Tibial nerve (tissue), 4 donors: ENCODE measurements at regions not wholly inside any gene's neighbourhood (a gene's known extent, or its start where the extent isn't known, plus 50 kb on each side); places are given as distances from the start of the nearest gene placed in this dataset.

Experiments used
- EP300 ChIP-seq, 2 donors: sonication (generic); formaldehyde crosslinking; IDR thresholded peaks; one replicate each; pipeline ENCODE4 v1.6.1; 2017; ENCODE audit warnings: antibody characterized with exemption in 2 of 2, mild to moderate bottlenecking in 1 of 2
- POLR2A ChIP-seq, 2 donors: fragments of 450-650 bp; IDR thresholded peaks; one replicate each; pipeline ENCODE4 v1.6.1; 2017; ENCODE audit warnings: antibody characterized with exemption in 2 of 2, mild to moderate bottlenecking in 2 of 2, moderate library complexity in 2 of 2
- TF ChIP-seq, protein P1 (sequence below), 5 experiments: fragments of 200-600 bp in 3 of 5; fragments of 450-650 bp in 2 of 5; sonication (generic) in 3 of 5; IDR thresholded peaks; one replicate each; pipeline ENCODE4 v1.5.1; 2016 to 2019; ENCODE audit warnings: antibody characterized with exemption in 5 of 5, mild to moderate bottlenecking in 3 of 5, moderate library complexity in 2 of 5

DNA sequence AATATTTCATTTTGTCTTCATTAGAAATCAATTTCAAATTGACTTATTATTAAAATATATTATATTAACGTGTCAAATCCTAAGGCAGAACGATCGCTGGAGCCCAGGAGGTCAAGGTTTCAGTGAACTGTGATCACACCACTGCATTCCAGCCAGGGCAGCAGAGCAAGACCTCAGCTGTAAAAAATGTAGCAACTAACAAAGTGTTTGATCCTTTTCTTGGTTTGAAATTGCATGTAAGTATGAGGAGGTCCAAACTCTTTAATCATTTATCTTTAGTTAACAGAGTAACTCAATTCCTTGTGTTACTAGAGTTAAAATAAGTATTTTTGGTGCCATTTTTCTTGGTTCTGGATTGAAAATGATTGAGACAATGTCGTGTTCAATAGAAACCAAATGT, 1033.9 kb downstream of the NLGN4X start:
- TF ChIP-seq, protein P1, sequence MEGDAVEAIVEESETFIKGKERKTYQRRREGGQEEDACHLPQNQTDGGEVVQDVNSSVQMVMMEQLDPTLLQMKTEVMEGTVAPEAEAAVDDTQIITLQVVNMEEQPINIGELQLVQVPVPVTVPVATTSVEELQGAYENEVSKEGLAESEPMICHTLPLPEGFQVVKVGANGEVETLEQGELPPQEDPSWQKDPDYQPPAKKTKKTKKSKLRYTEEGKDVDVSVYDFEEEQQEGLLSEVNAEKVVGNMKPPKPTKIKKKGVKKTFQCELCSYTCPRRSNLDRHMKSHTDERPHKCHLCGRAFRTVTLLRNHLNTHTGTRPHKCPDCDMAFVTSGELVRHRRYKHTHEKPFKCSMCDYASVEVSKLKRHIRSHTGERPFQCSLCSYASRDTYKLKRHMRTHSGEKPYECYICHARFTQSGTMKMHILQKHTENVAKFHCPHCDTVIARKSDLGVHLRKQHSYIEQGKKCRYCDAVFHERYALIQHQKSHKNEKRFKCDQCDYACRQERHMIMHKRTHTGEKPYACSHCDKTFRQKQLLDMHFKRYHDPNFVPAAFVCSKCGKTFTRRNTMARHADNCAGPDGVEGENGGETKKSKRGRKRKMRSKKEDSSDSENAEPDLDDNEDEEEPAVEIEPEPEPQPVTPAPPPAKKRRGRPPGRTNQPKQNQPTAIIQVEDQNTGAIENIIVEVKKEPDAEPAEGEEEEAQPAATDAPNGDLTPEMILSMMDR (IDR thresholded peaks at IDR 0.05): no peak
- TF ChIP-seq EP300 (IDR thresholded peaks at IDR 0.05): no peak
- TF ChIP-seq POLR2A (IDR thresholded peaks at IDR 0.05): no peak
